ENCODE measurements at regions not wholly inside any gene's neighbourhood (a gene's known extent, or its start where the extent isn't known, plus 50 kb on each side); places are given as distances from the start of the nearest gene placed in this dataset.

DNA sequence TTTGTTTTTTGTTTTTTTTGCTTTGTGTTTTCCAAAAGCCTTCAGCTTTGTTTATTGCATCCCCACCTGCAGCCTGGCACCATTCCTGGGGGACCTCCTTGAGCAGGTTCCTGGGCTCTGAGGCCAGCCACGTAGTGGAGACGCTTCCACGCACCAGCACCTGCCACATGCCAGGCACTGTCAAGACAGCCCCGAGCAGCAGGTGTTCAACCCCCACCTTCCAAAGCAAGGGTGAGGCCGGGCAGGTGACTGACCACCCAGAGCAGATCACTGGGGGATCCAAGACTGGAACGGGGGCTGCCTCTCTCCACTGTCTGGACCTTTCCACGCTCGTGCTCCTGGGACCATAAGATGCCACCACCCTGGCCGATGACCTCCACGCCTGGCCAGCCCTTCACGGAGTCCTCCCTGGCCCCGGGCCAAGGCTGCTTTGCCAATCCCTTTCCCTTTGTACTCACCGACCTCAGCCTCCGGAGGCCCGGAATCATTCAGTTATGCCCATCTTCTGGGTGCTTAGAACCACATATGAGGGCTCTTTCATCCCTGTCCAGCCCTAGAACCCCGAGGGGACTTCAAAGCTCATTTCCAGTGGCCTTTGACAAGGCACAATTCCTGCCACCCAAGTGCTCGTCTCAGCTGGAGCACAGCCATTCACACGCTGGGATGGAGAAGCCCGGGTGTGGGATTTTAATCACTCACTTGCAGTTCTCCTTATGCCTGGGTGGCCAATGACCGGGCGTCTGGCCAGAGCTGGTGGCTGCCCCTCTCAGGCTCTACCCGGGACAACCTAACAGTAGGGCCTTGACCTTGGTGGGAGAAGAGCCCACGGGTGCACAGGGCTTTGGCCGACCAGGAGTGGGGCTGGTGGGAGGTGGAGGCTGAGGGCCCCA lies 330.8 kb downstream of the NPHP4 start:
- peaks cover 59% of the 10 kb centered on the region for H3K9me3 Mint-ChIP-seq
- H3K27me3 Mint-ChIP-seq (ENCODE audit: insufficient read depth), result peaks cover 3% of the 10 kb centered on the region; the same call in 1 of the 2 replicates
- no peaks in the 10 kb centered on the region for H3K4me1 Mint-ChIP-seq (ENCODE audit: low read depth)
- TF ChIP-seq, protein P1, sequence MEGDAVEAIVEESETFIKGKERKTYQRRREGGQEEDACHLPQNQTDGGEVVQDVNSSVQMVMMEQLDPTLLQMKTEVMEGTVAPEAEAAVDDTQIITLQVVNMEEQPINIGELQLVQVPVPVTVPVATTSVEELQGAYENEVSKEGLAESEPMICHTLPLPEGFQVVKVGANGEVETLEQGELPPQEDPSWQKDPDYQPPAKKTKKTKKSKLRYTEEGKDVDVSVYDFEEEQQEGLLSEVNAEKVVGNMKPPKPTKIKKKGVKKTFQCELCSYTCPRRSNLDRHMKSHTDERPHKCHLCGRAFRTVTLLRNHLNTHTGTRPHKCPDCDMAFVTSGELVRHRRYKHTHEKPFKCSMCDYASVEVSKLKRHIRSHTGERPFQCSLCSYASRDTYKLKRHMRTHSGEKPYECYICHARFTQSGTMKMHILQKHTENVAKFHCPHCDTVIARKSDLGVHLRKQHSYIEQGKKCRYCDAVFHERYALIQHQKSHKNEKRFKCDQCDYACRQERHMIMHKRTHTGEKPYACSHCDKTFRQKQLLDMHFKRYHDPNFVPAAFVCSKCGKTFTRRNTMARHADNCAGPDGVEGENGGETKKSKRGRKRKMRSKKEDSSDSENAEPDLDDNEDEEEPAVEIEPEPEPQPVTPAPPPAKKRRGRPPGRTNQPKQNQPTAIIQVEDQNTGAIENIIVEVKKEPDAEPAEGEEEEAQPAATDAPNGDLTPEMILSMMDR (IDR thresholded peaks at IDR 0.05), result no peak
- no peak overlapping the region for H3K27ac Mint-ChIP-seq
- H3K36me3 Mint-ChIP-seq (ENCODE audit: low read depth), result peaks cover 12% of the 10 kb centered on the region; the same call in 1 of the 2 replicates
- no peak for DNase-seq
- H3K4me3 Mint-ChIP-seq, result no peak overlapping the region

DNA sequence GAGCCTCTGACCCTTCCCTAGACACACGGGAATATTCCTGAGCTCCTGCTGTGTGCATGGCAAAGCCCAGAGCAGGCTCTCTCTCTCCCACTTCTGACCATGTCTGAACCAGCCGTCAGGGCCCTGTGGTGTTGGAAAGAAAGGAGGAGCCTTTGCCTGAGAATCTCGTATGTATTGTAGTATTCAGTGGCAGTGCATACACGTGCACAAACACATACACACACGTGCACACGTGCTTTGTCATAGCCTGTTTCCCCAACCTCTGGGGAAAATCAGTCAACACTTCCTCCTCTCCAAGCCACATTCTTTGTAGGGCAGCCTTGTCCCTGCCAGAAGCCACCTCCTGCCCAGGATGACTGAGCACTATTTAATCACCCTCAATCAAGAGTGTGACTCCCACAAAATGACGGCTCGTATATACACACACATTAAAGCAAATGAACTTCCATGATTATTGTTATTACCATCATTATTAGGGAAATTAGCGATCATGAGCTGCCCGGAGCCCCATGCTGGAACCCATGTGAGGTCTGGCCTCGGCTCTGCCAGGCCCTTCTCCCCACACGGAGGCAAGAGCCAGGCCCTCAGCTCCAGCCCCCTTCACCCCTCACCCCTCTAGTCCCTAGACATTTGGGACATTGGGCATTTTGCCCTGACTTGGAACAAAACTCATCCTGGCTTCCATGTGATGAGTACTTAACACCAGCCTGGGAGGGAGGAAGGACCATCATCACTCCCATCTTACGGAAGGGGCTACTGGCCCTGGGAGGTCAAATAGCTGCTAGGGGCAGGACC lies 331.9 kb downstream of the NPHP4 start:
- no peak for DNase-seq
- Mint-ChIP-seq H3K4me3 (no peak overlapping the region), H3K27me3 (ENCODE audit: insufficient read depth) (peaks cover 3% of the 10 kb centered on the region), H3K27ac (no peak overlapping the region), H3K9me3 (peaks cover 53% of the 10 kb centered on the region), H3K36me3 (ENCODE audit: low read depth) (peaks cover 12% of the 10 kb centered on the region; the same call in 1 of the 2 replicates), H3K4me1 (ENCODE audit: low read depth) (no peaks in the 10 kb centered on the region)
- TF ChIP-seq, protein P1 (IDR thresholded peaks at IDR 0.05), result no peak

DNA sequence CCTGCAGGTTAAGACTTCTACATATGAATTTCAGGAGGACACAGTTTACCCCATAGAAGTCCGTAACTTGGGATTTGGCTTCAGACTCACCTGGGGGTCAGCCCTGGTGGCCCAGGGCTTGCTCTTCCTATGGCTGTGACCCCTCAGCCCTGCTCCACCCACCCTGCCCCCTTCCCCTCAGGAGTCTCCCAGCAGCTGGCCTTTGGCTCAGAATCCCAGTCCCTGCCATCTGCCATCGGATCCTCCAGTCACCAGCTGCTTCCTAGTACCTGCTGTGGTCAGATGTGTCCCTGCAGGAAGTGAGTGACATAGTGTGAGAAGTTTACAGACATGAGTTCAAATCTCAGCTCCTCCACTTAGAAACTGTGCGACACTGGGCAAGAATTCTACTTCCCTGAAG lies 332.6 kb downstream of the NPHP4 start:
- DNase-seq, result no peak
- no peak overlapping the region for H3K4me3 Mint-ChIP-seq
- H3K9me3 Mint-ChIP-seq, result peaks cover 53% of the 10 kb centered on the region
- TF ChIP-seq, protein P1 (IDR thresholded peaks at IDR 0.05), result no peak
- no peaks in the 10 kb centered on the region for H3K4me1 Mint-ChIP-seq (ENCODE audit: low read depth)
- H3K27ac Mint-ChIP-seq, result no peak overlapping the region
- peaks cover 3% of the 10 kb centered on the region for H3K27me3 Mint-ChIP-seq (ENCODE audit: insufficient read depth)
- H3K36me3 Mint-ChIP-seq (ENCODE audit: low read depth), result peaks cover 12% of the 10 kb centered on the region; the same call in 1 of the 2 replicates

DNA sequence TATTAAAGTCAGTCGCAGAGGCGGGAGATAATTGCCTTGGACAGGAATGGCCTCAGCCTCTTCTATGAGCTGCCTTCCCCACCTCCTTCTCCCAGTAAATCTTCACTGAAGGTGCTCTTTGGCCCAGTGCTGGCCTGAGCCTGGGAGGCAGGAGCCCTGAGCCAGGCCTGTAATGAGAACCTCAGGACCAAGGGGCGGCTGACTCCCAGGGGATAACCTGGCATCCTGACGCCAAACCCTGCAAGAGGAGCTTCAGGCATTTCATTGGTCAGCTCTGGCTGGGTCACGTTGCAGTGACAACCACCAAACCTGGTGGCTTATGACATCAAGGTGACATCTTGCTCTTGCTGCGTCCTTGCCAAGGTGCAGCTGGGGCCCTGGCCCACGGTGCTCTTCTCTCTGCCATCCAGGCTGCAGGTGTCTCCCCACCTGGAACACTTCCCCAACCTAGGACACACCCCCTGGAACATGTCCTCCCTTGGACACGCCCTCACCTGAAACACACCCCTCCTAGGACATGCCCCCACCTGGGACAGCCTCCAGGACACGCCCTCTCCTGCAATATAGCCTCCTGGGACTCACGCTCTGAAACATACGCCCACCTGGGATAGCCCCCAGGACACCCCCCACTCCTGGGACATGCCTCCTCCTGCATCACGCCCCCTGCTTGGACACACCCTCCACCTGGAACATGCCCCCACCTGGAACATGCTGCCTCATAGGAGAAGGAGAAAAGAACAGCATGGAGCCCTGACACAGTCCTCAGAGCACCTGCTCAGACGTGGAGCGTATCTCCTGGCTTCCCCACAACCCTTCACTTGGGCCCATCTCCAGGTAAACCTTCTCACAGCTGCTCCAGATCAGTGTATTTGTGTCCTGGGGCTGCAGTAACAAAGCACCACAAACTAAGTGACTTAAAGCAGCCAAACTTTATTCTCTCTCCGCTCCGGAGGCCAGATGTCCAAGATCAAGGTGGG lies 333.6 kb downstream of the NPHP4 start:
- H3K27me3 Mint-ChIP-seq (ENCODE audit: insufficient read depth), result peaks cover 3% of the 10 kb centered on the region
- H3K4me1 Mint-ChIP-seq (ENCODE audit: low read depth), result no peaks in the 10 kb centered on the region
- no peak for DNase-seq
- H3K4me3 Mint-ChIP-seq, result no peak overlapping the region
- no peak overlapping the region for H3K27ac Mint-ChIP-seq
- peaks cover 45% of the 10 kb centered on the region for H3K9me3 Mint-ChIP-seq
- peaks cover 10% of the 10 kb centered on the region; the same call in 1 of the 2 replicates for H3K36me3 Mint-ChIP-seq (ENCODE audit: low read depth)
- TF ChIP-seq, protein P1 (IDR thresholded peaks at IDR 0.05), result no peak
